ENCODE measurements at regions not wholly inside any gene's neighbourhood (a gene's known extent, or its start where the extent isn't known, plus 50 kb on each side); places are given as distances from the start of the nearest gene placed in this dataset.

GRCh38 chr4:165787516-165788274 is 85.3 kb upstream of the TLL1 start (continued):
- TF ChIP-seq, protein P1, sequence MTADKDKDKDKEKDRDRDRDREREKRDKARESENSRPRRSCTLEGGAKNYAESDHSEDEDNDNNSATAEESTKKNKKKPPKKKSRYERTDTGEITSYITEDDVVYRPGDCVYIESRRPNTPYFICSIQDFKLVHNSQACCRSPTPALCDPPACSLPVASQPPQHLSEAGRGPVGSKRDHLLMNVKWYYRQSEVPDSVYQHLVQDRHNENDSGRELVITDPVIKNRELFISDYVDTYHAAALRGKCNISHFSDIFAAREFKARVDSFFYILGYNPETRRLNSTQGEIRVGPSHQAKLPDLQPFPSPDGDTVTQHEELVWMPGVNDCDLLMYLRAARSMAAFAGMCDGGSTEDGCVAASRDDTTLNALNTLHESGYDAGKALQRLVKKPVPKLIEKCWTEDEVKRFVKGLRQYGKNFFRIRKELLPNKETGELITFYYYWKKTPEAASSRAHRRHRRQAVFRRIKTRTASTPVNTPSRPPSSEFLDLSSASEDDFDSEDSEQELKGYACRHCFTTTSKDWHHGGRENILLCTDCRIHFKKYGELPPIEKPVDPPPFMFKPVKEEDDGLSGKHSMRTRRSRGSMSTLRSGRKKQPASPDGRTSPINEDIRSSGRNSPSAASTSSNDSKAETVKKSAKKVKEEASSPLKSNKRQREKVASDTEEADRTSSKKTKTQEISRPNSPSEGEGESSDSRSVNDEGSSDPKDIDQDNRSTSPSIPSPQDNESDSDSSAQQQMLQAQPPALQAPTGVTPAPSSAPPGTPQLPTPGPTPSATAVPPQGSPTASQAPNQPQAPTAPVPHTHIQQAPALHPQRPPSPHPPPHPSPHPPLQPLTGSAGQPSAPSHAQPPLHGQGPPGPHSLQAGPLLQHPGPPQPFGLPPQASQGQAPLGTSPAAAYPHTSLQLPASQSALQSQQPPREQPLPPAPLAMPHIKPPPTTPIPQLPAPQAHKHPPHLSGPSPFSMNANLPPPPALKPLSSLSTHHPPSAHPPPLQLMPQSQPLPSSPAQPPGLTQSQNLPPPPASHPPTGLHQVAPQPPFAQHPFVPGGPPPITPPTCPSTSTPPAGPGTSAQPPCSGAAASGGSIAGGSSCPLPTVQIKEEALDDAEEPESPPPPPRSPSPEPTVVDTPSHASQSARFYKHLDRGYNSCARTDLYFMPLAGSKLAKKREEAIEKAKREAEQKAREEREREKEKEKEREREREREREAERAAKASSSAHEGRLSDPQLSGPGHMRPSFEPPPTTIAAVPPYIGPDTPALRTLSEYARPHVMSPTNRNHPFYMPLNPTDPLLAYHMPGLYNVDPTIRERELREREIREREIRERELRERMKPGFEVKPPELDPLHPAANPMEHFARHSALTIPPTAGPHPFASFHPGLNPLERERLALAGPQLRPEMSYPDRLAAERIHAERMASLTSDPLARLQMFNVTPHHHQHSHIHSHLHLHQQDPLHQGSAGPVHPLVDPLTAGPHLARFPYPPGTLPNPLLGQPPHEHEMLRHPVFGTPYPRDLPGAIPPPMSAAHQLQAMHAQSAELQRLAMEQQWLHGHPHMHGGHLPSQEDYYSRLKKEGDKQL (CRISPR knock-in tag; IDR thresholded peaks at IDR 0.05; ENCODE audit: low read depth) = no peak
- no peak for TF ChIP-seq IKZF1 (IDR thresholded peaks at IDR 0.05)
- no peak for TF ChIP-seq ZNF326 (CRISPR knock-in tag; IDR thresholded peaks at IDR 0.05; ENCODE audit: borderline replicate concordance)
- TF ChIP-seq MAF1 (CRISPR knock-in tag; IDR thresholded peaks at IDR 0.05; ENCODE audit: borderline replicate concordance) = no peak
- no peak for TF ChIP-seq SSRP1 (CRISPR knock-in tag; IDR thresholded peaks at IDR 0.05)

DNA sequence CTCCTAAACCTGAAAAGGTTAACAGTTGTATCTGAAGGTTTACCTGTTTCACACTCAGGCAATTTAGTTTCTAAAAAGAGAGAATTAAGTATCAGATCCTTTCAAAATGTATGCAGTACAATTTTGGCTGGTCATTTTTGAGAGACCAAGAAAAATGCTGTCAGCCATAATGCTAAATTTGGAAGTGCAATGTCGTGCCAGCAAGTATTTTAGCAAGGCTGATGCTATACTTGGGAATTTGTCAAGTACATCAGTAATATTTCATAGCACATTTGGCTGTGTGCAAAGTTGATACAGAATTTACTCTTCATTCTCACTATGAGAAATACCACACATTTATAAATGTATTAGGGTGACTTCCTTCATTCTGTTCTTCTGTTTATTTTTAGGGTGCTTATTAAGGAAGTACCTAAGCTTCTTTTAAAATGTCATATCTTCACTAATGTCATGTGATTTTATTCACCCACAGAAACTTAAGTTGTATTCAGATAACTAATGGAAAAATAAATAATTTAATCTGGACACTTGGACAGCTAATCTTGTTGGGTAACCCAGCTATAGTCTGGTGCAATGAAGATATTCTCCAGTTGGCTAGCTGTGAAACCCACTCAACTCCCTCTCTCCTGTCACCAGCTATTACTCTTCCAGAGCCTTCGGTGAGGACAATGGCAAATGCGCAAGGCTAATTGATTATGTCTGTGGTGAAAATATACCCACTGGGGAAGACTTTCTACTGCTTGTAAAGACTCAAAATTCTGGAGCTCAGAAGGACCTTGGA is 84.2 kb upstream of the TLL1 start:
- 36% methylated on average over 3 of the region's 3 CpGs for WGBS (ENCODE audit: low lambda C conversion rate)
- no peak for FAIRE-seq
- TF ChIP-seq MTF1 (CRISPR knock-in tag; IDR thresholded peaks at IDR 0.05) = no peak
- no peak for TF ChIP-seq THYN1 (CRISPR knock-in tag; IDR thresholded peaks at IDR 0.05; ENCODE audit: borderline replicate concordance, low read depth)
- no peak for TF ChIP-seq SUZ12 (IDR thresholded peaks at IDR 0.05; ENCODE audit: low read depth, low read length)
- TF ChIP-seq, protein P2, sequence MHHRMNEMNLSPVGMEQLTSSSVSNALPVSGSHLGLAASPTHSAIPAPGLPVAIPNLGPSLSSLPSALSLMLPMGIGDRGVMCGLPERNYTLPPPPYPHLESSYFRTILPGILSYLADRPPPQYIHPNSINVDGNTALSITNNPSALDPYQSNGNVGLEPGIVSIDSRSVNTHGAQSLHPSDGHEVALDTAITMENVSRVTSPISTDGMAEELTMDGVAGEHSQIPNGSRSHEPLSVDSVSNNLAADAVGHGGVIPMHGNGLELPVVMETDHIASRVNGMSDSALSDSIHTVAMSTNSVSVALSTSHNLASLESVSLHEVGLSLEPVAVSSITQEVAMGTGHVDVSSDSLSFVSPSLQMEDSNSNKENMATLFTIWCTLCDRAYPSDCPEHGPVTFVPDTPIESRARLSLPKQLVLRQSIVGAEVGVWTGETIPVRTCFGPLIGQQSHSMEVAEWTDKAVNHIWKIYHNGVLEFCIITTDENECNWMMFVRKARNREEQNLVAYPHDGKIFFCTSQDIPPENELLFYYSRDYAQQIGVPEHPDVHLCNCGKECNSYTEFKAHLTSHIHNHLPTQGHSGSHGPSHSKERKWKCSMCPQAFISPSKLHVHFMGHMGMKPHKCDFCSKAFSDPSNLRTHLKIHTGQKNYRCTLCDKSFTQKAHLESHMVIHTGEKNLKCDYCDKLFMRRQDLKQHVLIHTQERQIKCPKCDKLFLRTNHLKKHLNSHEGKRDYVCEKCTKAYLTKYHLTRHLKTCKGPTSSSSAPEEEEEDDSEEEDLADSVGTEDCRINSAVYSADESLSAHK (CRISPR knock-in tag; IDR thresholded peaks at IDR 0.05; ENCODE audit: borderline replicate concordance) = no peak
- TF ChIP-seq, protein P3, sequence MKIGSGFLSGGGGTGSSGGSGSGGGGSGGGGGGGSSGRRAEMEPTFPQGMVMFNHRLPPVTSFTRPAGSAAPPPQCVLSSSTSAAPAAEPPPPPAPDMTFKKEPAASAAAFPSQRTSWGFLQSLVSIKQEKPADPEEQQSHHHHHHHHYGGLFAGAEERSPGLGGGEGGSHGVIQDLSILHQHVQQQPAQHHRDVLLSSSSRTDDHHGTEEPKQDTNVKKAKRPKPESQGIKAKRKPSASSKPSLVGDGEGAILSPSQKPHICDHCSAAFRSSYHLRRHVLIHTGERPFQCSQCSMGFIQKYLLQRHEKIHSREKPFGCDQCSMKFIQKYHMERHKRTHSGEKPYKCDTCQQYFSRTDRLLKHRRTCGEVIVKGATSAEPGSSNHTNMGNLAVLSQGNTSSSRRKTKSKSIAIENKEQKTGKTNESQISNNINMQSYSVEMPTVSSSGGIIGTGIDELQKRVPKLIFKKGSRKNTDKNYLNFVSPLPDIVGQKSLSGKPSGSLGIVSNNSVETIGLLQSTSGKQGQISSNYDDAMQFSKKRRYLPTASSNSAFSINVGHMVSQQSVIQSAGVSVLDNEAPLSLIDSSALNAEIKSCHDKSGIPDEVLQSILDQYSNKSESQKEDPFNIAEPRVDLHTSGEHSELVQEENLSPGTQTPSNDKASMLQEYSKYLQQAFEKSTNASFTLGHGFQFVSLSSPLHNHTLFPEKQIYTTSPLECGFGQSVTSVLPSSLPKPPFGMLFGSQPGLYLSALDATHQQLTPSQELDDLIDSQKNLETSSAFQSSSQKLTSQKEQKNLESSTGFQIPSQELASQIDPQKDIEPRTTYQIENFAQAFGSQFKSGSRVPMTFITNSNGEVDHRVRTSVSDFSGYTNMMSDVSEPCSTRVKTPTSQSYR (CRISPR knock-in tag; IDR thresholded peaks at IDR 0.05; ENCODE audit: borderline replicate concordance) = no peak
- TF ChIP-seq EHMT2 (IDR thresholded peaks at IDR 0.05; ENCODE audit: borderline replicate concordance, low read depth, low read length) = no peak

More for the DNA sequence above, 84.2 kb upstream of the TLL1 start:
- in situ Hi-C loops (cut with HindIII; ENCODE audit: extremely low pct_ligation_motif_present, low pct_unique_long_range_greater_than_20kb) (no loop called here), intact Hi-C loops (cut with micrococcal nuclease; ENCODE audit: unreplicated experiment) (no loop called here)
- Histone ChIP-seq H2AFZ (ENCODE audit: low read length) (no peak overlapping the region), H3K4me3 (replicated peaks in 1 of 3; ENCODE audit: insufficient read depth in 1 of 3, low read depth in 2 of 3, low read length in 3 of 3) (no peak overlapping the region), H3K9me3 (ENCODE audit: low read length) (no peaks in the 10 kb centered on the region), H3K27me3 (ENCODE audit: control insufficient read depth in 1 of 2, insufficient read depth in 2 of 2, low read length in 2 of 2) (no peaks in the 10 kb centered on the region), H3K27ac (ENCODE audit: extremely low read length, insufficient read depth, low read length) (no peak overlapping the region), H3K79me2 (ENCODE audit: insufficient read depth, low read length) (no peaks in the 10 kb centered on the region), H3K4me2 (ENCODE audit: low read depth, low read length) (no peak overlapping the region), H3K4me1 (ENCODE audit: insufficient read depth, low read length) (no peaks in the 10 kb centered on the region), H3K36me3 (replicated peaks in 1 of 2; ENCODE audit: control insufficient read depth in 1 of 2, insufficient read depth in 2 of 2, low read length in 2 of 2) (no peaks in the 10 kb centered on the region), H4K20me1 (ENCODE audit: insufficient read depth, low read length) (no peaks in the 10 kb centered on the region), H3K9ac (ENCODE audit: insufficient read depth, low read depth, low read length) (no peak overlapping the region)
- no TSS peak for BruUV-seq (replicated peaks)
- ATAC-seq (no peak), DNase-seq (ENCODE audit: low spot score) (no peak)
- CTCF ChIA-PET (ENCODE audit: low intra/inter-chr PET ratio, low total read pairs) = no interaction called here
- POLR2A ChIA-PET = no interaction called here
